GM23338 (cell line): ENCODE measurements at regions not wholly inside any gene's neighbourhood (a gene's known extent, or its start where the extent isn't known, plus 50 kb on each side); places are given as distances from the start of the nearest gene placed in this dataset.

Source experiments
- CREB1 ChIP-seq: fragments of 250-450 bp; sonication (Bioruptor Pico); IDR thresholded peaks from 2 replicates; pipeline ENCODE4 v1.5.0; 2020; ENCODE audit warnings: low read depth, mild to moderate bottlenecking, moderate library complexity
- EZH2 ChIP-seq: fragments of 200-600 bp; sonication (generic); IDR thresholded peaks from one replicate; pipeline ENCODE4 v1.8.0; 2017; ENCODE audit warnings: antibody characterized with exemption, mild to moderate bottlenecking, low read depth; ENCODE audit not compliant: unreplicated experiment
- EZH2phosphoT487 ChIP-seq: fragments of 200-600 bp; sonication (generic); IDR thresholded peaks from one replicate; pipeline ENCODE4 v1.8.1; 2018; ENCODE audit warnings: antibody characterized with exemption; ENCODE audit not compliant: unreplicated experiment
- JUNB ChIP-seq: IDR thresholded peaks from one replicate; pipeline ENCODE4 v1.6.1; 2016; ENCODE audit warnings: antibody characterized with exemption; ENCODE audit not compliant: unreplicated experiment
- NANOG ChIP-seq: IDR thresholded peaks from 2 replicates; pipeline ENCODE4 v1.6.1; 2016; ENCODE audit warnings: antibody characterized with exemption, borderline replicate concordance
- POLR2AphosphoS5 ChIP-seq: IDR thresholded peaks from 2 replicates; pipeline ENCODE4 v1.6.1; 2016; ENCODE audit warnings: antibody characterized with exemption, low read depth
- ZNF114 ChIP-seq: fragments of 250-450 bp; sonication (Bioruptor Pico); IDR thresholded peaks from 2 replicates; pipeline ENCODE4 v1.5.0; 2020; ENCODE audit warnings: mild to moderate bottlenecking, moderate library complexity
- TF ChIP-seq, protein P1 (sequence below), 2 experiments: fragments of 200-600 bp in 1 of 2; sonication (generic) in 1 of 2; conservative IDR thresholded peaks; 2 replicates each; pipeline versions ENCODE4 v1.5.1 to v1.6.1; 2016 to 2017; ENCODE audit warnings: antibody characterized with exemption in 2 of 2, low read depth in 2 of 2, mild to moderate bottlenecking in 2 of 2, moderate library complexity in 1 of 2
- TF ChIP-seq, protein P2 (sequence below): IDR thresholded peaks from one replicate; pipeline ENCODE4 v1.6.1; 2018; ENCODE audit warnings: antibody characterized with exemption; ENCODE audit not compliant: unreplicated experiment

DNA sequence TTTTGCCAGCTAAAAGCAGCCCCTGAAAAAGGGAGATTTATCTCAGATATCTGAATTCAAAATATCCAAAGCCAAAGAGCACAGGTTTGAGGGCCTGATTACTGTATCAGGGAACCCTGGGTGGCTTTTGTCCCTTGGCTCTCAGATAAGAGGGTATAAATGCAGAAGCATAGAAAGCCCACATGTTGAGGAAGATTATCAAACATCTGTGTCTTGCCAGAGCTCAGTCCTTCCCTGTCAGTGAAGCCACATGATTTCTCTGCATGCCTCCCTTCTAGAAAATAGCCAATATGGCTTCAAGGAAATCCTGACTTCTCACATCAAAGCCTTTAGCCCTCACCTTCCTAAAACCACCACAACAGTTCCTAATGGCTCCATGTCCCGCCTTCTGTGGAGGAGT, 408.0 kb upstream of the DMAC1 start:
- TF ChIP-seq, protein P1, sequence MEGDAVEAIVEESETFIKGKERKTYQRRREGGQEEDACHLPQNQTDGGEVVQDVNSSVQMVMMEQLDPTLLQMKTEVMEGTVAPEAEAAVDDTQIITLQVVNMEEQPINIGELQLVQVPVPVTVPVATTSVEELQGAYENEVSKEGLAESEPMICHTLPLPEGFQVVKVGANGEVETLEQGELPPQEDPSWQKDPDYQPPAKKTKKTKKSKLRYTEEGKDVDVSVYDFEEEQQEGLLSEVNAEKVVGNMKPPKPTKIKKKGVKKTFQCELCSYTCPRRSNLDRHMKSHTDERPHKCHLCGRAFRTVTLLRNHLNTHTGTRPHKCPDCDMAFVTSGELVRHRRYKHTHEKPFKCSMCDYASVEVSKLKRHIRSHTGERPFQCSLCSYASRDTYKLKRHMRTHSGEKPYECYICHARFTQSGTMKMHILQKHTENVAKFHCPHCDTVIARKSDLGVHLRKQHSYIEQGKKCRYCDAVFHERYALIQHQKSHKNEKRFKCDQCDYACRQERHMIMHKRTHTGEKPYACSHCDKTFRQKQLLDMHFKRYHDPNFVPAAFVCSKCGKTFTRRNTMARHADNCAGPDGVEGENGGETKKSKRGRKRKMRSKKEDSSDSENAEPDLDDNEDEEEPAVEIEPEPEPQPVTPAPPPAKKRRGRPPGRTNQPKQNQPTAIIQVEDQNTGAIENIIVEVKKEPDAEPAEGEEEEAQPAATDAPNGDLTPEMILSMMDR (conservative IDR thresholded peaks at IDR 0.05; ENCODE audit: low read depth in 2 of 2) = no peak
- TF ChIP-seq POLR2AphosphoS5 (no peak), JUNB (no peak), EZH2 (no peak), CREB1 (no peak), NANOG (no peak), EZH2phosphoT487 (no peak), ZNF114 (CRISPR knock-in tag) (no peak)
- TF ChIP-seq, protein P2, sequence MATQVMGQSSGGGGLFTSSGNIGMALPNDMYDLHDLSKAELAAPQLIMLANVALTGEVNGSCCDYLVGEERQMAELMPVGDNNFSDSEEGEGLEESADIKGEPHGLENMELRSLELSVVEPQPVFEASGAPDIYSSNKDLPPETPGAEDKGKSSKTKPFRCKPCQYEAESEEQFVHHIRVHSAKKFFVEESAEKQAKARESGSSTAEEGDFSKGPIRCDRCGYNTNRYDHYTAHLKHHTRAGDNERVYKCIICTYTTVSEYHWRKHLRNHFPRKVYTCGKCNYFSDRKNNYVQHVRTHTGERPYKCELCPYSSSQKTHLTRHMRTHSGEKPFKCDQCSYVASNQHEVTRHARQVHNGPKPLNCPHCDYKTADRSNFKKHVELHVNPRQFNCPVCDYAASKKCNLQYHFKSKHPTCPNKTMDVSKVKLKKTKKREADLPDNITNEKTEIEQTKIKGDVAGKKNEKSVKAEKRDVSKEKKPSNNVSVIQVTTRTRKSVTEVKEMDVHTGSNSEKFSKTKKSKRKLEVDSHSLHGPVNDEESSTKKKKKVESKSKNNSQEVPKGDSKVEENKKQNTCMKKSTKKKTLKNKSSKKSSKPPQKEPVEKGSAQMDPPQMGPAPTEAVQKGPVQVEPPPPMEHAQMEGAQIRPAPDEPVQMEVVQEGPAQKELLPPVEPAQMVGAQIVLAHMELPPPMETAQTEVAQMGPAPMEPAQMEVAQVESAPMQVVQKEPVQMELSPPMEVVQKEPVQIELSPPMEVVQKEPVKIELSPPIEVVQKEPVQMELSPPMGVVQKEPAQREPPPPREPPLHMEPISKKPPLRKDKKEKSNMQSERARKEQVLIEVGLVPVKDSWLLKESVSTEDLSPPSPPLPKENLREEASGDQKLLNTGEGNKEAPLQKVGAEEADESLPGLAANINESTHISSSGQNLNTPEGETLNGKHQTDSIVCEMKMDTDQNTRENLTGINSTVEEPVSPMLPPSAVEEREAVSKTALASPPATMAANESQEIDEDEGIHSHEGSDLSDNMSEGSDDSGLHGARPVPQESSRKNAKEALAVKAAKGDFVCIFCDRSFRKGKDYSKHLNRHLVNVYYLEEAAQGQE = no peak
